HG03457 (cell line): ENCODE measurements at regions not wholly inside any gene's neighbourhood (a gene's known extent, or its start where the extent isn't known, plus 50 kb on each side); places are given as distances from the start of the nearest gene placed in this dataset.
"Not testable (repeated sequence)": the region's sequence is repeated elsewhere in the genome, so short reads cannot be mapped to it uniquely, and the experiment has no call there.

ENCODE experiments used
- ATAC-seq: cut with Tn5 transposase; IDR thresholded peaks from one replicate; pipeline ENCODE4 v1.9.1; 2021; ENCODE audit warnings: moderate number of reproducible peaks; ENCODE audit not compliant: unreplicated experiment

DNA sequence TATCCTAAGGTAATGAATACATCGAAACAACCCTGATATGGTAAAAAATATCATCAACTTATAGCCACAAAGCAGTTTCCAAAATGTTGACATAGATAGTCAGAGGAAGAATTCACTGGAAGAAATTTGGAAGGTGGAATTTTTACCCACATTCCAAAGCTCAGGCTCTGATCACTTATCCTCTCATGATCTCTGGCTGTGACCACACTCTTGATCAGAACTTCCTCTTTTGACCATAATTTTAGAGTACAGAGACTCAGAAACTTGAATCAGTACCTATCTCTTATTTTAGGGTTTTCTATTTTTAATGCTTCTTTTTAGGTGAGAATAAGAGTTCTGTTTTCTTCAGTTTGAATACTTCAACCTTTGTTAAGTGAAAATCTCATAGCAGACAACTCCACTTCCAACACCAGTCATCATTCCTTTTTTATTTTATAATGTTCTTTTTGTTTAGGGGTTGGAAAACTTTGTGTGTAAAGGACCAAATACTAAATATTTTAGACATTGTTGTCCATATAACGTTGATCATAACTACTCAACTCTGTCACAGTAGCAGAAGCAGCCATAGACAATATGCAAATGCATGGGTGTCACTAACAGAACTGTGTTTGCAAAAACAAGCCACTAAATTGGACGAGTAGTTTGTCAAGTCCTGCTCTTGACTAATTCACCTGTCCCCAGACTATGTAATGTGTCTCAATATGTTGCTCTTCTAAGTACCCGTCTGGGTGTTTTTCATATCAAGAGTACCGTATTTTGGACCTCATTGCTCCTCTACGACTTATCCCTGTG is 891.6 kb upstream of the CRIM1 start:
- ATAC-seq = no peak

DNA sequence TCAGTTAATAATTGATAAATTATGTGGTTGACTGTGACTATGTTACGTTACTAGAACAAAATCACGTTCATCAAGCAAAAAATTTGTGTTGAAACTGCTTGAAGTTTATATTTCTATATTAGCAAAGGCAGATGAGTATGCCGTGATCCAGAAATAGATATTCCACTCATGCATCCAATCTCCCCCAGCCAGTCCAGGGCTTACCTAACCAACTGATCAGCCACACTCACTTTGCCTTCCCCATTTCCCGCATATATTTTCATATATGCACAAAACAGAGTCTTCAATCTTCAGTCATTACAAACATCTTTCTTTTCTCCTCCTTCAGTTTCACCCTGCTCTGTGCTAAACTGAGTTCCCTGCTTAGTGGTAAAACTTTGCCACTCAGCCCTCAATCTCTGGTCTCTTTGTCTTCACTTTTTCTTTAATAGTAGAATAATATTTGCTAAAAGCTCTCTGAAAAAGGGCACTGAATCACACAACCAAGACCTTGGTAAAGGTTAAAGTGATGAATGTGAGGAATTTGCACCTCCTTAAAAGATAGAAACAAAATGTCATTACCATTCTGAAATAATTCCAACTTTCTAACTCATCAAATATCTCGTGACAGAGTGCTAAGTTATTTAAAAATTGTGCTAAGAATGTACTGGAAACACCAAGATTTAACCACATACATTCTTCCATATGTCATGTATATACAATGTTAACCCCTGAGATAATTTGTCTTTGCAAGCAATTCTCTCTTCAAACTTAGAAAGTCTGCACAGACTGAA is 893.2 kb upstream of the CRIM1 start:
- ATAC-seq = no peak

DNA sequence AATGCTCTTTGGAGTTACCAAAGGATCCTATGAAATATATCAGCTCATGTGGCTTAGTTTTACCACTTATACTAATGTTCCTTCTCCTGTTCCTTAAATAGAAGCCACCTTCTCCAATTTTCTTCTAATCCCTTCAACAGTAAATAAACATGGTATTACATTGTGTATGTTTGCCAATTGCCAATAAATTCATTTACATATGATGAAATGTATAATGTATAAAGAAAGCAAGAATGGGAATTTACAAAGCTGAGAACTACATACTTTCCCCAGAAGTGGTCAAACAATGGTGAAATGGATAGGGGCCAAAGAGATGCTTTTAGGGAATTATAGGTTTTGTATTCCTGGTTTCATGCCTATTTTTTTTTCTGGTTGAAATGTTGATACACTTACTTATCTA is 894.2 kb upstream of the CRIM1 start:
- ATAC-seq = no peak

DNA sequence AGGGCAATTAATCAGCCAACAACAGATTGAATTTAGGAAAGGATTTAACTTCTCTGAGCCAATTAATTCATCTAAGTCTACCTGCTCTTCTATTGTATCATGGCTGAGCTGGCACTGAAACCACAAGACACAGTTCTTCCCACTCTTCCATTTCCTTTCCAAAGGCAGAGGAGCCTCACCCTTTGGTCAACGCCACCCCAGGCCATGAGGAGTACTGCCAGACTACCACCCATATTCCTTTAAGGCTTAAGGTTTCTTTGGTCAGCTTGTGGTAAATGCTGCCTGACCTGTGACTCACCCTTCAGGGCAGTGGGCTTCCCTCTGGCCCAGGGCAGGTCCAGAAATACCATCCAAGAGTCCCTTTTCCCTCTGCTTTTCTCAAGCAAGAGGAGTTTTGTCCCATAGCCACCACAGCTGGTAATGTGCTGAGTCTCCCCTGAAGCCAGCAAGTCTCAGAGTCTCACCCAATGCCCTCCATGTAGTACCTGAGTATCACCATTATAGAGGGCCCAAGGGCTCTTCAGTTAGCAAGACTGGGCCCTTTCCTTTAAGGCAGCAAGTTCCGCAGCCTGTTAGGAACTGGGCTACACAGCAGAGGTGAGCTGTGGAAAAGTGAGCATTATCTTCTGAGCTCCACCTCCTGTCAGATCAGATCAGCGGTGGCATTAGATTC is 900.5 kb upstream of the CRIM1 start:
- no peak for ATAC-seq

DNA sequence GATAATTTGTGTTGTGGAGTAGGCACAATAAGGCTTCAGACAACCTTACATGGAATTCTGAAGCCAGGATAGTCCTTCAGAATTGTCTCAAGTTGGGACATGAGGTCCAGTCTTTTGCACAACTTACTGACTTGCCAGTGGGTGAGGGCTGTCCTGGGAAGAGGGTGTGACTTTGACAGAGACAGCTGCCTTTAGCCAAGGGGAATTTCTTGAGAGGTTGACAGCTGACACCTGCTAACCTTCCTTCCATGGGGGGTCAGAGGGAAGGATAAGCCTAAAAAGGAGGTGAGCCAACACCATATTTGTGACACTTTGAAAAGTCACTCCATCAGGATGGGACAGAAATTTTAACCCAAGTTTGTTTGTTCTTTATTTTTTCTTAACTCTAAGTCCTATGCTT is 907.8 kb upstream of the CRIM1 start:
- no peak for ATAC-seq

DNA sequence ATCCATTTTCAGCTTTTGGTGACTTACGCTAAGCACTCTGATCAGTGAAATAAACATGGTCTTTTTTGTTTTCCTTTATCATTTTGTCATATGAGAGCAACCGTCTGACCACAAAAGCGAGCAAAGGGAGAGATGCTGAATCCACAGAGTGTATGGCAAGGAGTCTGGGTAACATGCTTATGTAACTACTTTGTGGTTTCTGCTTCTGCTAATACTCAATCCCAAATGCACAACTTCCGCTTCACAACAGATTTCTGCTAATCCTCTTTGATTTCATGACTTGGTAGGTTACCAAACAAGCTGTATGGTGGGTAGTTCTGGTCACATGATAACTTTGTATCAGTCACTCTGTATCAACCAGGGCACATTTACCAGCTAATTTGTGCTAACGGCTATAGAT is 908.4 kb upstream of the CRIM1 start:
- no peak for ATAC-seq

DNA sequence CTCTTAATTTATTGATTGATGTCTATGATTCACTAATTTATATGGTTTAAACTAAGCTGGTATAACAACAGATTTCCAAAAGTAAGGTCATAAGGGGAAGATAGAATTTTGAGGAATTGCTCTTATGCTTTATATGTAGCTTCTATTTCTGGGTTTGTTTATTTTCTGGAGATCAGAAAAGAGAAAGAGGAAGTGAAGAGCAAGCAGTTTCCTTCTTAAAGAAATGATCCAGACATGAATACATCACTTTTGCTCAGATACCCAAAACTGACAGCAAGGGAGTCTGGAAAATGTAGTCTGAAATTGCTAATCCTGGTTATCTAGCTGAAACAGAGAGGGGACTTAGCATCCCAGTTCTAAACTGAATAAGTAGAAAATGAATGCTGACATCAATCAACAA is 912.5 kb upstream of the CRIM1 start:
- no peak for ATAC-seq

DNA sequence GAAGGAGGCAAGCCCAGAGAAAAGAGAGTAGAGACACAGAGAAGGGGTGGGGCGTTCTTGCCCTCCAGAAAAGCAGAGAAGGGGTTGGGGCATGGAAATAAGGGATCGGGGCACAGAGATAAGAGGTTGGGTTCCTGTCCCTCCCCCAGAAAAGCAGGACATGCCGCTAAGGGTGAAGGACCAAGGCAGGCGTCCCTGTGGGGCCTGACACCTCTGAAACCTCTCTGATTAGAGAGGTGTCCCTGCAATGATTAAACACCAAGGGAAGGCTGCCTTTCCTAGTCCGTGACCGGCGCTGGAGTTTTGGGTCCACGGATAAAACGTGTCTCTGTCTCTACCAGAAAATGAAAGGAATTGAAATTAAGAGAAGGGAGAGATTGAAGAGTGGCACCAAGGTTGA is 914.0 kb upstream of the CRIM1 start:
- not testable (repeated sequence) for ATAC-seq

DNA sequence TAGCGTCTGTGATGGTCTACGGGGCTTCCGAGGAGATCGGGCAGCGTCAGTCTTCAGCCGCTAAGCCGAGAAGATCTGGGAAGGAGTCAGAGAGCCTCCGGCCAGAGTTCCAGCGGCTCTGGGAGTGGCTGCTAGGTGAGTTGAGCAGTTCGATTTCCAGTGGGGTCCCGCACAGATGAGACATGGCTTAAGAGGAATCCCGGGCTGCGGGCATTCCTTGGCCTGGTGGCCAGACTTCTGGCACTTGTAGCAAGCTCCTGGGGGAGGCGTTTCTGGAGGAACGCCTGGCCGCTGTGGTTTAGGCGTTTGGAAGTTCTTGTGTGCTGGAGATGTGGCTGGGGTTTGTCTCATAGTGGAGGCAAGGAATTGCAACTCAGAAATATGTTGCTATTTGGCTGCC is 915.3 kb upstream of the CRIM1 start:
- not testable (repeated sequence) for ATAC-seq

DNA sequence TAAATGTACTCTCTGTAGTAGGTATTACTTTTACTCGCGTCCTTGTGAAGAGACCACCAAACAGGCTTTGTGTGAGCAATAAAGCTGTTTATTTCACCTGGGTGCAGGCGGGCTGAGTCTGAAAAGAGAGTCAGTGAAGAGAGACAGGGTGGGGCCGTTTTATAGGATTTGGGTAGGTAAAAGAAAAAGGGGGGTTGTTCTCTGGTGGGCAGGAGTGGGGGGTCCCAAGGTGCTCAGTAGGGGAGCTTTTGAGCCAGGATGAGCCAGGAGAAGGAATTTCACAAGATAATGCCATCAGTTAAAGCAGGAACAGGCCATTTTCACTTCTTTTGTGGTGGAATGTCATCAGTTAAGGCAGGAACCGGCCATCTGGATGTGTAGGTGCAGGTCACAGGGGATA is 918.7 kb upstream of the CRIM1 start:
- not testable (repeated sequence) for ATAC-seq

DNA sequence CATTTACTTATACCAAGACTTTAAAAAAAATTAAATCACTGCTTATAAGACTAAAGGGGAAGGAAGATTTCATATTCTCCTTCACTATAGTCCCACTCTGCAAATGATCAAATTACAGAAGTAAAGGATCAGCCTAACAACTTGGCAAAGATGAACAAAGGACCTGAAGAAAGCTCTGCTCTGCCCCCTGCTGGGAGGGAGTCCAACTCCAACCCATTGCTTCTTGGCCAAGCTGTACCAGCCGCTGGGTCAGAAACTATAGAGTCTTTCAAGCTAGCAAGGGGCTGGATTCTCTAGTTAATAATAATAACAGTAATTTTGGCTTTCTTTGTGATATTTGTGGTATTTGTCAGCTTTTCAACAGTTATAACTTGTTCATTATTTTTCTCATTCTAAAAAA is 927.0 kb upstream of the CRIM1 start:
- ATAC-seq = no peak

DNA sequence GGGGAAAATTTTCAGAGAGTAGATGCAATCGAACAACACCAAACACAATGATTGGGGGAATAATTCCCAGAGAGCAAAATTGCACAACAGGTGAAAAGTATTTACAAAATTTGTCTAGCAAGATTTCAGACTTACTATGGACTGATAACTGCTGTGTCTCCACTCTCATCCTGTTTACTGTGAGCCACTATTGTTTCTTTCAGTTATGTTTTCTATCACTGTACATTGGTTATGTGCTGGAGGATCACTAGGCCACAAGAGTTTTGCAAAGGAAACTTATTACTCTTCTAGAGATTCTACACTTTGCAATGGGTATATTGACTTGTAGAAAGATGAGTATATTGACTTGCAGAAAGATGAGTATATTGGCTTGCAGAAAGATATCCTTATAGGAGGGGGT is 934.1 kb upstream of the CRIM1 start:
- no peak for ATAC-seq

DNA sequence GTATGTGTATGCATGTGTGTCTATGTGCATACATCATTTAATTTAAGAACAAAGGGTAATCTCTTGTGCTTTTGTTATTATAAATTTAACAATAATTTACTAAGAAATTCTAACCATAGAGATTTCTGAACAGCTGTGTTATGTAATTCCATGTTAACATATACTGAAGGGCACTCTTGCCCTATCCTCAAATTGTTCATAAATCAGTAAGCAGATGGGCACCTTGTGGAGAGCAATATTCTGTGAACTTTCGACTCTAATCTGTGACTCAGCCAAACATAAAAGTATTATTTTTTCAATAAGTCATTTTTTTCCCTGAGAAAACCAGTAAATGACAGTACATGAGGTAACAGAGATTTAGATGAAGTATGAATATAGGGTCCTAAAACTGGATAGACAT is 938.3 kb upstream of the CRIM1 start:
- ATAC-seq = no peak

DNA sequence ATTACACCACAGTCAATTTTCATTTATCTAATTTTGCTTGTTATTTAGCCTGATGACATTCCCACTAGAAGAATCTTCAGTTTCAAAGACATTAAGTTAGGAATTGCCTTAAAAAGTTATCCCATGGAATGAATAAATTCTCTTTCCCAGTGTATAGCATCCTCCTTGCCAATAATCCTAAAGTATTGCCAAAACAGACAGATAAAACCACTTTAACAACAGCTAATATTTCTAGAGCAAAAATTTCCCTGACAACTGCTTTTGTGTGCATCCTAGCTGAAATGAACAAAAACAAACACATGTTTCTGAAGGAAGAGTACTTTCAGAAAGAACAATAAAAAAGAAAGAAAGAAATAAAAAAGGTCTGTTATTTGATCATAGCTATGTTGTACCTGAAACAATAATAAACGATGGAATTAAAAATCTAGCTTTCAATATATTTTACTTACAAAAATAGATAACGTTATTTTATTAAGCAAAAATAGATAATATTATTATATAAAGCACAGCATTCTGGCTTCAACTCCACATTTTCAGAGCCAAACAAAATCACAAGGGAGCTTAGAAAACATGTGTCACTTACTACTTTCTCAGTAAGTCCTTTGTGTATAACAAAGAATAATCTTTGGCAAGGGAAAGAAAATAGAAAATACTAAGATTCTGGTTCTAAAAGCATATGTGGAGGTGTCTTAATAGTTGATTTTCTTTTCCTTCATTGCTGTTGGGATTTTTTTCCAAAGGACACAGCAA is 939.0 kb upstream of the CRIM1 start:
- ATAC-seq = no peak

DNA sequence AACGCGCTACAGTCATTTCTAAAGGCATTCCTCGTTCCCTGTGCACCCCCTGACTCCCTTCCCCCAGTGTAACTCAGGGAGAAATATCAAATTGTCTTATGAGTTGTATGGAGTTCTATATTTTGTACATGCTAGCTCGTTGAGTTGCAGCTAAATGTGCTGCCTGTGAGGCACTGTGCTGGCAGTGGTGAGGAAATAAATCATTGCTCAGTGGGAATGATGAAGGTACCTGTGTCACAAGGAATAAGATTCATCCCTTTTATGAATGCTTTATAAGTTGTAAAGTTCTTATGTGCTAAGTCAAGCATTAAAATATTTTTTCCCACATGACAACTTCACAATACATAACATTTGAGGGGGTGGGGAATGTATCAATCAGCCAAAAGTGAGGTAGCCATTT is 939.6 kb upstream of the CRIM1 start:
- no peak for ATAC-seq

DNA sequence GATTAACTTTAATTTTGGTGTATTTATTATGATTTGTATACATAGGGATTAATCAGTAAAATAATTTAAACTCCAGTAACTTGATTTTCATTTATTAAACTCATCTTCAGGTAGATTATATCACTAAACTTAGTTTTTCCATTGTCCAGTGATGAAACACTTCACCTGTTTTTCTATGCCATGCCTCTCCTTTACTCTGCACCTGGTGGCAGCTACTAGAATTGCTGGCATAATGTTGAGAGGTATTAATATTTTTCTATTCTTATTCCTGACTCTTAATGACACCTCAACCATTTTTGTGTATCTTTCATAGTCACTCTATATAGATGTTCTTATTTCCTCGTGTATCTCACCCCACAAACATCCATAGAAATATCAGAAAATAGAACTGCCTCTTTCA is 940.3 kb upstream of the CRIM1 start:
- no peak for ATAC-seq

DNA sequence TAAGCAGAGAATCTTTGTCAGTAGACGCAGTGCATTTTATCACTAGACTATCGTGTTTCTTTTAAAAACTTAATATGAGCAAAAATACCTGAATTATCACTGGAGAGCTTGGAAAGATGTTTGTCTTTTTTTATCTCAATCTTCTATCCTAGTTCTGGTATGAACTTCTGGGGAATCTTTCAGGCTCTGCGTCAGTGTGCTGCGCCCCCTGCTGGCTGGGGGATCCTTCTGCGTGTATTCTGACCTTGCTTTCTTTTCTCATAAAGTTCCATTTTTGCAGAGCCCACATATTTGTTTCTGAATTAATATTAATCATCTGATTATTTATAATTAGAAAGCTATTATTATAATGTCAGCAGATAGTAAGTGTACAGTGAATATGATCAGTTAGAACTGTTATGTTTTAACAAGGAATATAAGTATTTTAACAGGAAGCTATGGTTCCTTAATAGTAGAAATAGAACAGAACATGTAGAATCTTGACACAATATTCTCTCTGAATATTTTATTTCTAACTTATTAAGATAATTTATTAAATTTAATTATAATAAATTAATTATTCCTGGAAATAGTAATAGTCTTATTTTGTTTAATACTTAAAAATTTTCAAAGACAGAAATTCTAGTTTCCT is 945.0 kb upstream of the CRIM1 start:
- peak; percentile 85 for ATAC-seq

DNA sequence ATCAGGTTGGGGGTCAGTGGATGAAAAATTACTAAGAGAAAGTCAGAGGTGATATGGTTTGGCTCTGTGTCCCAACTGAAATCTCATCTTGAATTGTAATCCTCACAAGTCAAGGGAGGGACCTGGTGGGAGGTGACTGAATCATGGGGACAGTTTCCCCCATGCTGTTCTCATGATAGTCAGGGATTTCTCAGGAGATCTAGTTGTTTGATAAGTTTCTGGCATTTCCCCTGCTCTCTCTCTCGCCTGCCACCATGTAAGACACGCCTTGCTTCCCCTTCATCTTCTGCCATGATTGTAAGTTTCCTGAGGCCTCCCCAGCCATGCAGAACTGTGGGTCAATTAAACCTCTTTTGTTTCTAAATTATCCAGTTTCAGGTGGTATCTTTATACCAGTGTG is 945.8 kb upstream of the CRIM1 start:
- ATAC-seq = no peak

DNA sequence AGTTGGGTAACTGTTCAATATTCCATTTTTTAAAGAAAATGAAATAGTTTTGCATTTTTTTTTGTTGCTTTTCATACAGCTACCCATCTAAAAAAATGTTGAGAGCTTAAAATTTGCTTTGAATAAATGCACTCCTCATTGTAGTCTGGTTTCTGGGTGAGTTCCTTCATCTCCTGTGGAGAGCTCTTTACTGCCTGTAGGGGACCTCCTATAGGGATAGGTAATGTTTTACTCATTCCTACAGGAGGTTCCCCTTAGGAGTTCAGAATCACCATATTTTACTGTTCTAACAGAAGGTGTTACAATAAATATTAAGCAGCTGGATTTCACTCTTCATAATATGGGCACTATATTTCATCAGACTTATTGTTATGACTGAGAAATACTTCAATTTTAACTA is 947.3 kb upstream of the CRIM1 start:
- ATAC-seq = no peak

DNA sequence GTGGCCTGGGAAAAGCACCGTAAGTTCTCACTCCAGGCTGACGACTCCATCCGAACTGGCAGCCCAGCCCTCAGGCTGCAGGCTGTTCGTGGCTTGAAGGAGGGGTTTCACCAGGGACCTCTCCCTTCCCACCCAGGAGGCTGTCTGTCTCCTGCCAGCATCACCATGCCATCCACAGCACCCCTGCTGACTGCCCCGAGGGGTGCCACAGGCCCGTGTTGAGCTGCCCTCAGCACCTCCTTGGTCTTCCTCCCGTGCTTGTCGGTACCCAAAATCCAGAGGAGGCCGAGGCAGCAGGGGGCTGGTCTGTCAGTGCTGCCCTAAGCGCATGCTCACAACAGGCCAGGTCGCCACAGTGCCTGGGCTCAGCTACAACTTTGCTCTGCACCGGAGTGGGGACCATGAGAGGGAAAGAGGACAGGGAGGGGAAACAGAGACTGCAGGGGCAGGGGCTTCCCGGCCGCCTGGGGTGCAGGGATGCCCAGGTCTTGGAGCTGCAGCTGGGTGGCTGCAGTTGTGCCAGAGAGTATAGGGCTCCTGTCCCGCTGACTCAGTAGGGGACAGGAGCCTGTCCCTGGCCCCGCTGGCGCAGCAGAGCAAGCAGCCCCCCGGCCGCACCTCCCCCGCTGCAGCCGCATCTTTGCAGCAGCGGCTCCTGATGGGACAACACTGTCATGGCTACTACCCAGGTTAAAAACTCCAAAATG is 963.7 kb upstream of the CRIM1 start:
- ATAC-seq = no peak
